CD4-positive, alpha-beta T cell treated with Interleukin-1 beta for 1 hour (primary cell): ENCODE measurements at regions not wholly inside any gene's neighbourhood (a gene's known extent, or its start where the extent isn't known, plus 50 kb on each side); places are given as distances from the start of the nearest gene placed in this dataset.

Experiments used
- DNase-seq, 2 donors: peaks; one replicate each; pipeline ENCODE4 v3.0.0-alpha.2; 2020 to 2022

GRCh38 chr10:71025535-71025934 lies 137.2 kb upstream of the PCBD1 start:
- no peak for DNase-seq

DNA sequence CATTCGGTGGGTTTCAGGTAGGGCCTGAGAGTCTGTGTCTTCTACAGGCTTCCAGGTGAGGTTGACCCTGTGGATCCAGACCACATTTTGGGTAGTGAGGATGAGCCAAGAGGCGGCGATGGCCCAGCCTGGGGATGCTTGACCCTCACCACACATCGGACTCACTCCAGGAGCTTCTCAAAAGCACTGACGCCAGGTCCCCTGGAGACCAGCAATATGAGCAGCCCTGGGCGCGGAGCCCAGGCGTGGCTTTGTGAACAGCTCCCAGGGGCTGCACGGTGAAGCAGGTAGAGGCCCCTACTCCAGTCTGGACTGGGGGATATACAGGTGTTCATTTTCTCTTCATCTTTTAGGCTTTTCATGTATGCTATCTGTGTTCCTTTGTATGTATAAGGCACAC lies 139.7 kb upstream of the PCBD1 start:
- DNase-seq = no peak

DNA sequence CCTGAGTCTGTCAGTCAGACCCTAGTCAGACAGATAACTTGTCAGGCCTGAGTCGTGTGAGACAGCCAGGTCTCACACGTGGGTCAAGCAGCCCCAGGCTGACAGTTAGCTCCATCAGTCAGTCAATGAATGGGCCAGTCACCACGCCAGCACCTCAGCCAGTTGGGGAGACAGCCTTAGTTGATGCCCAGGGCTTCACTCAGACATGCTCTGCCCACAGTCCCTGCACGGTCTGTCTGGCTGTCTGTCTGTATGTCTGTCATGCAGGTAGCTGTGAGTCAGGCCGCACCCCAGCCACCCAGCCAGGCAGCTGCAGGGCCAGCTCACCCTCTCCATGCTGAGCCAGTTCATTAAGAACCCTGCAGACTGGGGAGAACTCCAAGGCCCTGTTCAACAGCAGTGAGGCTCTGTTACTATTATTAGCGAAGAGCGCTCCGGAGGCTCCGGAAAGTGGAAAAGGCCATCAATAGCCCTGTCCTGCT lies 141.1 kb upstream of the PCBD1 start:
- DNase-seq = no peak

DNA sequence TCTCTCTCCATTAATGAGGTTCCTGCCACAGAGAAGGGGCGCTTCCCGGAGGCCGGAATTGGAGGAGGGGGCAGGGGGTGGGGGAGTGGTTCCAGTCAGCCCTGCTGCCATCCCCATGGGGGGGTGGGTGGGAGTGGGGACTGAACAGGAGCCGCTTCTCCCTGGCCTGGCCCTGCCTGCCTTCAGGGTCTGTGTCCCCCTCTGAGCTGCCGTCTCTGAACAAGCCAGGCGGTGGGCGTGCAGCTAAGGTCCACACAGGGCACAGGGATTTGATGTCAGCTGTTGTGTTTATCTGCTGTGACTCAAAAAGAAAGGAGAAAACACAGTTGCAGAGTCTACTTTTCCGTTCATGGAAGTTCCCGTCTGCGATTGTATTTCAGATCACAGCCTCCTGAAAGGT lies 141.5 kb upstream of the PCBD1 start:
- no peak for DNase-seq

GRCh38 chr10:71031026-71031425 lies 142.7 kb upstream of the PCBD1 start:
- DNase-seq = no peak

DNA sequence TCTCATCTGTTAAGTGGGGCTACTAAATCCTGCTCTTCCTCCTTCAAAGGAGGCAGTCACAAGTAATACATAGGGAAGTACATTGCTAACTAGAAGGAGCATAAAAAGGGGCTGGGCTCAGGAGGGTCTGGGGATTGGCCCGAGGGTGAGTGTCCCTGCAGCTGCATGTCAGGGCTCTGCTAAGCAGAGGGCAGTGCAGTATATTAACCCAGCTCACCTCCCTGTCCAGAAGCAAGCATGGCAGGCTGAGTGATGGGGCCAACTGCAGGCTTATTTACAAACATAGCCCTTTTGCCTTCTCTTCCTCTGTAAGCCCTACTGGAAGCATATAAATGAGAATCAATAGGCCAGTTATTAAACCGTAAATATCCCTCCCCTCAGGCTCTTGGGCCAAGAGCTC lies 143.2 kb upstream of the PCBD1 start:
- DNase-seq = no peak

DNA sequence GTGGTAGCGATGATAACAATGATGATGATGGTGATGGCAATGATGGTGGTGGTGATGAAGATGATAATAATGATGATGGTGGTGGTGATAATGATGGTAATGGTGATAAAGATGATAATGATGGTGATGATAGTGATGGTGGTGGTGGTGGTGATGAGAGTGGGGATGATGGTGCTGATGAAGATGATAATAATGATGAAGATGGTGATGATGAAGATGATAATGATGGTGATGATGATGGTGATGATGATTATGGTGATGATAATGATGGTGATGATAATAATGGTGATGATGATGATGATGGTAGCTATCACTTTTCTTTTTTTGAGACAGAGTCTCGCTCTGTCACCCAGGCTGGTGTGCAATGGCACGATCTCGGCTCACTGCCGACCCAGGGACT lies 144.5 kb upstream of the PCBD1 start:
- DNase-seq = no peak

- no peak for DNase-seq
Measured at GRCh38 chr10:71033396-71033980, 145.1 kb upstream of the PCBD1 start.

GRCh38 chr10:71035511-71036296 lies 147.3 kb upstream of the PCBD1 start:
- no peak for DNase-seq

DNA sequence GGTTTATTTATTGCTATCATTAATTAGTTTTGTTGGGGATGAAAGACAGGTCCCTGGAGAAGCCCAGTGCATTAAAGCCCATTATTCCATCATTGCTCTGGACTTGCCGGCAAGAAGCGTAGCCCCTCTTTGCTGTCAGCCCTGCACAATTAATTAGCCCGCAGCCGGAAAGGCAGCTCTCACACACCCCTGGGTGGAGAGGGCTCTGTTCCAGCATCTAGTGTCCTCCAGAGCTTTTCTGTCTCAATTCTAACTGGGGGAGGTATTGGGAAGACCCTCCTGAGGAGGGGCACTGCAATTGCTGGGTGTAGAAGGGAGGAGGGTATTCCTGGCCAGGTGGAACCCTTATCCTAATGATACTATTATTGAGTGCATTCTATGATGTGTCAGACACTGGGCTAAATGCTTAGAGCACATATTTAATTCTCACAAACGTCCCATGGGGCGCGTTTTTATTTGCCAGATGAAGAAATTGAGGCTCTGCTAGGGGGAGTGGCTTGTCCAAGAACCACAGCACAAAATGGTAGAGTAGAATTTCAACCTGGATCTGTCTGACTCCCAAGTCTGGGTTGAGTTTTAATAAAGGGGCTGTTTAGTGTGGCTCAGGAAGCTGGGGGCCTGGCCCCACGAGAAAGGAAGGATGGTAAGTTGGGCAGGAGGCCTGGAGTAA lies 148.1 kb upstream of the PCBD1 start:
- no peak for DNase-seq

- DNase-seq = no peak
Measured at GRCh38 chr10:71038091-71038633, 149.8 kb upstream of the PCBD1 start.

GRCh38 chr10:71038921-71039320 lies 150.6 kb upstream of the PCBD1 start:
- DNase-seq = no peak

- no peak for DNase-seq
Measured at GRCh38 chr10:71039551-71039950, 151.2 kb upstream of the PCBD1 start.

DNA sequence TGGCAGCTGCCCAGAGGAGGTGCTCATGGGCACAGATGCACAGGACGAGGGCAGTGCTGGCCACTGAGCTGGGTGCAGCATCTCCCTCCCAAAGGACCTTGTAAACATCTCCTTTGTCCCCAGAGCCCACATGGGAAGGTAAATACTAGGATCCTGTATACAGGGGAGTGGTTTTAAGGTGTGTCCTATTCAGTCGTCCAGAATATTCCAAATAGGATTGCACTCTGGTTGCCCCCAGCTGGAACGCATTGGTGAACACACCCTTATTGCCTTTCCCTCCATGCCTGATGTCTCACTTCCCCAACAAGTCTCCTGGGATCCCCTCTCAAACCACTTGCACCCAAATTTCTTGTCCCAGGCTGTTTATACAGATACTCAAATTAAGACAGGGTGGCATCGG lies 152.0 kb upstream of the PCBD1 start:
- DNase-seq = no peak

DNA sequence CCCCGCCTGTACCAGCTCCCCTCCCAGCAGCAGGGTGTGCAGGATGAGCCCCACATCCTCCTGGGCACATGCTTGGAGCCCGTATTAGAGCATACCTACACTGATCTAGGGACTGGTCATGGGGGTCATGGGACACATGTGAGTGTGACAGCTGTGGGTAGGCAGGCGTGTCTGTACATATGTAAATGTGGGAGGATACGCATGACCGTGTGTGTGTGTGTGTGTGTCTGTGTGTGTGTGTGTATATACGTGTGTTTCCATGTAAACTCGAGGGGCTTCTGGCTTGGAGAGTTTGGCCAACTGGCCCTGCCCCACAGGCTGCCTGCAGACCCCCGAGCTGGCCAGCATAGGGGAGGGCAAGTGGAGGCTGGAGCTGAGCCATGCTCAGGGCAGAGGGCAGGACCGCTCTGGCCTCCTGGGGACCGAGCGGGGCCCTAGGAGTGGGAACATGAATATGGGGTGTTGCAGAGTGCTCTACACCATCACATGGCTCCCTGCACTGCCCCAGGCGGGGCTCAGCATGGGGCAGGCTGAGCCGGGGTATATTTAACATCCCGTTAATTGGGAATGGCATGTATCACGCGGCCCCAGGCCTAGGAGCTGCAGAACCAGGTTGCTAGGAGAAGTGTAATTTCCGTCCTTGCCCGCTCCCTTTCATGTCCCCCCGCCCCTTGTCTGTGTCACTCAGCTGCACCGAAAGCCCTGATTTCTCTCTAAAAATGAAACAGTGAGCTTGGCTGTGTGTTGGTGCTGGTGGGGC lies 152.7 kb upstream of the PCBD1 start:
- no peak for DNase-seq

DNA sequence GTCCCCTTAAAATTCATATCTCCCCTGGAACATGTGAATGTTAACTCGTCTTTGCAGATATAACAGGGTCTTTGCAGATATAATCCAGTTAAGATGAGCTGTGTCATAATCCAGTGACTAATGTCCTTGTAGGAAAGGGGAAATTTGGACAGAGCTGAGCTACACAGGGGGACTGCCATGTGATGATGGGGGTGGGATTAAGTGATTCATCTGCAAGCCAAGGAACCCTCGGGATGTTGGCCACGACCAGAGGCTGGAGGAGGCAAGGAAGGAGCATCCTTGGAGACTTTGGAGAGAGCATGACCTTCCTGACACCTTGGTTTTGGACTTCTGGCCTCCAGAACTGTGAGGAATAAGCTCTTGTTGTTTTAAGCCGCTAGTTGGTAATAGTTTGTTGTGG lies 153.9 kb upstream of the PCBD1 start:
- DNase-seq = no peak

GRCh38 chr10:71042699-71043098 lies 154.3 kb upstream of the PCBD1 start:
- DNase-seq = no peak

DNA sequence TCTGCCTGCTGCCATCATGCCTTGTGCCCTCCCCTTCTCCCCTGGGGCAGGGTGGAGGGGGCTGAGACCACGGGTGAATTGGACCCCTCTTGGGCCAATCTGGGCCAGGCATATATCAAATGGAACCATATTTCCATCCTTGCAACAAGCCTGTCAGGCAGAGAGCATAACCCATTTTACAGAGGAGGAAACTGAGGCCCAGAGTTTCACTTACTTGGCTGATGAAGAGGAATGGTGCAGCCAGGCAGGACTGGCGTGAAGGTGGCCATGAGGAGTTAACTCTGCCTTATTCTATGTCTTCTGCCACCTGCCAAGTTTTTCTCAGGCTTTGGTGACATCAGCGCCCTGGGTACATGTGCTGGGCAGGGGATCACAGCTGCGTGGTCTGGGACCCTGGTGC lies 155.5 kb upstream of the PCBD1 start:
- no peak for DNase-seq

- no peak for DNase-seq
Measured at GRCh38 chr10:71044720-71045119, 156.4 kb upstream of the PCBD1 start.

GRCh38 chr10:71045204-71045809 lies 156.9 kb upstream of the PCBD1 start:
- peak in 1 of 2 donors; percentile 34 for DNase-seq

GRCh38 chr10:71045936-71046335 lies 157.6 kb upstream of the PCBD1 start:
- no peak for DNase-seq

DNA sequence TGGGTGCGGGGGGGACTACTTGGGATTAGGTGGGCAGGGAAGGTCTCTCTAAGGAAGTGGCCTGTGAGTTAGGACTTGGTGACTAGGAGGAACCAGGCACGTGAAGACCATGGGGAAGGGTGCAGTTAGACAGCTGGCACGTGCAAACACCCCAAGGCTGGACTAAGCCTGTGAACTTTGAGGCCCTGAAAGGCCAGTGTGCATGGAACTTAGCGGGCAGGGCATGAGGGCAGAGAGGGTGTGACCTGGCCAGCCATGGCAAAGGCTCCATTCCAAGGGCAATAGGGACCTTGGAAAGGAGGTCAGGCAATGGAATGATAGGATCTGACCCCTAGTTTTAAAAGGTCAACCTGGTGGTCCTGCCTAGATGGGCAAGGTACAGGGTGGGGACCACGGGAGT lies 158.4 kb upstream of the PCBD1 start:
- DNase-seq = no peak
